ENCODE measurements at regions not wholly inside any gene's neighbourhood (a gene's known extent, or its start where the extent isn't known, plus 50 kb on each side); places are given as distances from the start of the nearest gene placed in this dataset.

GRCh38 chr12:30423330-30423729, 272.3 kb downstream of the IPO8 start:
- Histone ChIP-seq H2BK15ac (ENCODE audit: low read depth, poor library complexity, severe bottlenecking) (no peak overlapping the region), H3K4me1 (ENCODE audit: control insufficient read depth, insufficient read depth, low read depth, low read length) (peaks cover 3% of the 10 kb centered on the region)
- 94% methylated on average over 5 of the region's 5 CpGs for WGBS

GRCh38 chr12:30422844-30423243, 272.8 kb downstream of the IPO8 start:
- no peak overlapping the region for H2BK120ac ChIP-seq (ENCODE audit: low read depth, low read length)

More at GRCh38 chr12:30423330-30423729, 272.3 kb downstream of the IPO8 start:
- Histone ChIP-seq H3K27me3 (ENCODE audit: control insufficient read depth in 1 of 2, insufficient read depth in 1 of 2, low read length in 2 of 2) (no peaks in the 10 kb centered on the region), H3K4me3 (ENCODE audit: insufficient read depth in 1 of 2, low read depth in 1 of 2, low read length in 2 of 2) (no peak overlapping the region), H3K14ac (ENCODE audit: low read length in 2 of 2) (no peak overlapping the region), H2BK120ac (ENCODE audit: low read depth, low read length) (no peak overlapping the region), H3K18ac (ENCODE audit: low read depth in 1 of 2, low read length in 2 of 2) (no peak overlapping the region), H2BK5ac (ENCODE audit: low read depth, low read length, poor library complexity, severe bottlenecking) (no peak overlapping the region), H3K9me3 (ENCODE audit: control insufficient read depth, low read length) (peaks cover 18% of the 10 kb centered on the region), H2AK5ac (ENCODE audit: low read length, severe bottlenecking) (no peak overlapping the region), H2AFZ (ENCODE audit: low read depth, low read length) (no peak overlapping the region), H3K79me1 (replicated peaks; ENCODE audit: low read length, poor library complexity, severe bottlenecking) (no peaks in the 10 kb centered on the region), H3K27ac (ENCODE audit: low read length, poor library complexity, severe bottlenecking) (no peak overlapping the region), H3K36me3 (ENCODE audit: control insufficient read depth in 1 of 2, insufficient read depth in 2 of 2, low read depth in 1 of 2, low read length in 2 of 2) (no peaks in the 10 kb centered on the region), H2BK12ac (ENCODE audit: low read length in 2 of 2) (no peak overlapping the region), H3K4ac (ENCODE audit: low read depth in 1 of 2, low read length in 2 of 2) (no peak overlapping the region), H3K23ac (ENCODE audit: low read length in 2 of 2) (no peak overlapping the region), H4K8ac (ENCODE audit: low read length) (no peak overlapping the region), H4K91ac (ENCODE audit: low read length) (no peak overlapping the region), H3K9ac (ENCODE audit: low read length) (no peak overlapping the region), H3K4me2 (ENCODE audit: low read length, poor library complexity, severe bottlenecking) (no peak overlapping the region)
- no peak for DNase-seq

GRCh38 chr12:30420561-30420960, 275.1 kb downstream of the IPO8 start:
- Histone ChIP-seq H3K27me3 (ENCODE audit: control insufficient read depth in 1 of 2, insufficient read depth in 1 of 2, low read length in 2 of 2) (no peaks in the 10 kb centered on the region), H3K4me2 (ENCODE audit: low read length, poor library complexity, severe bottlenecking) (no peak overlapping the region), H2BK15ac (ENCODE audit: low read depth, poor library complexity, severe bottlenecking) (no peak overlapping the region), H4K91ac (ENCODE audit: low read length) (no peak overlapping the region), H2BK5ac (ENCODE audit: low read depth, low read length, poor library complexity, severe bottlenecking) (no peak overlapping the region), H3K27ac (ENCODE audit: low read length, poor library complexity, severe bottlenecking) (no peak overlapping the region), H3K23ac (ENCODE audit: low read length in 2 of 2) (no peak overlapping the region), H3K14ac (ENCODE audit: low read length in 2 of 2) (no peak overlapping the region), H2BK12ac (ENCODE audit: low read length in 2 of 2) (no peak overlapping the region), H4K8ac (ENCODE audit: low read length) (no peak overlapping the region), H3K36me3 (ENCODE audit: control insufficient read depth in 1 of 2, insufficient read depth in 2 of 2, low read depth in 1 of 2, low read length in 2 of 2) (no peaks in the 10 kb centered on the region), H2AK5ac (ENCODE audit: low read length, severe bottlenecking) (no peak overlapping the region), H3K9me3 (ENCODE audit: control insufficient read depth, low read length) (peaks cover 18% of the 10 kb centered on the region), H3K4me1 (ENCODE audit: control insufficient read depth, insufficient read depth, low read depth, low read length) (peaks cover 3% of the 10 kb centered on the region), H3K18ac (ENCODE audit: low read depth in 1 of 2, low read length in 2 of 2) (no peak overlapping the region), H3K9ac (ENCODE audit: low read length) (peak overlapping the region; percentile 42), H3K4ac (ENCODE audit: low read depth in 1 of 2, low read length in 2 of 2) (no peak overlapping the region), H3K4me3 (ENCODE audit: insufficient read depth in 1 of 2, low read depth in 1 of 2, low read length in 2 of 2) (no peak overlapping the region), H2BK120ac (ENCODE audit: low read depth, low read length) (no peak overlapping the region), H2AFZ (ENCODE audit: low read depth, low read length) (no peak overlapping the region), H3K79me1 (replicated peaks; ENCODE audit: low read length, poor library complexity, severe bottlenecking) (no peaks in the 10 kb centered on the region)
- DNase-seq = no peak
- 20% methylated on average over 1 of the region's 3 CpGs for WGBS

More at GRCh38 chr12:30422844-30423243, 272.8 kb downstream of the IPO8 start:
- H3K36me3 ChIP-seq (ENCODE audit: control insufficient read depth in 1 of 2, insufficient read depth in 2 of 2, low read depth in 1 of 2, low read length in 2 of 2) = no peaks in the 10 kb centered on the region
- H2AFZ ChIP-seq (ENCODE audit: low read depth, low read length) = no peak overlapping the region
- H4K8ac ChIP-seq (ENCODE audit: low read length) = no peak overlapping the region
- H3K4me3 ChIP-seq (ENCODE audit: insufficient read depth in 1 of 2, low read depth in 1 of 2, low read length in 2 of 2) = no peak overlapping the region
- H3K9me3 ChIP-seq (ENCODE audit: control insufficient read depth, low read length) = peaks cover 18% of the 10 kb centered on the region
- H2BK15ac ChIP-seq (ENCODE audit: low read depth, poor library complexity, severe bottlenecking) = no peak overlapping the region
- no peak overlapping the region for H2BK12ac ChIP-seq (ENCODE audit: low read length in 2 of 2)
- H4K91ac ChIP-seq (ENCODE audit: low read length) = no peak overlapping the region
- no peaks in the 10 kb centered on the region for H3K27me3 ChIP-seq (ENCODE audit: control insufficient read depth in 1 of 2, insufficient read depth in 1 of 2, low read length in 2 of 2)
- no peak overlapping the region for H3K9ac ChIP-seq (ENCODE audit: low read length)
- no peak overlapping the region for H2BK5ac ChIP-seq (ENCODE audit: low read depth, low read length, poor library complexity, severe bottlenecking)
- no peak overlapping the region for H2AK5ac ChIP-seq (ENCODE audit: low read length, severe bottlenecking)
- no peak overlapping the region for H3K23ac ChIP-seq (ENCODE audit: low read length in 2 of 2)
- peaks cover 3% of the 10 kb centered on the region for H3K4me1 ChIP-seq (ENCODE audit: control insufficient read depth, insufficient read depth, low read depth, low read length)
- no peak overlapping the region for H3K27ac ChIP-seq (ENCODE audit: low read length, poor library complexity, severe bottlenecking)
- no peaks in the 10 kb centered on the region for H3K79me1 ChIP-seq (replicated peaks; ENCODE audit: low read length, poor library complexity, severe bottlenecking)
- H3K18ac ChIP-seq (ENCODE audit: low read depth in 1 of 2, low read length in 2 of 2) = no peak overlapping the region
- WGBS = 45% methylated on average over 1 of the region's 1 CpG
- DNase-seq = no peak
- H3K4ac ChIP-seq (ENCODE audit: low read depth in 1 of 2, low read length in 2 of 2) = no peak overlapping the region
- no peak overlapping the region for H3K4me2 ChIP-seq (ENCODE audit: low read length, poor library complexity, severe bottlenecking)
- no peak overlapping the region for H3K14ac ChIP-seq (ENCODE audit: low read length in 2 of 2)

GRCh38 chr12:30417697-30418231, 277.9 kb downstream of the IPO8 start:
- H3K9ac ChIP-seq (ENCODE audit: low read length) = peak overlapping the region; percentile 77
- no peak overlapping the region for H2BK15ac ChIP-seq (ENCODE audit: low read depth, poor library complexity, severe bottlenecking)
- no peak overlapping the region for H2AFZ ChIP-seq (ENCODE audit: low read depth, low read length)
- H3K27ac ChIP-seq (ENCODE audit: low read length, poor library complexity, severe bottlenecking) = peak overlapping the region; percentile 59
- no peak overlapping the region for H2AK5ac ChIP-seq (ENCODE audit: low read length, severe bottlenecking)
- DNase-seq = peak; percentile 96
- H3K79me1 ChIP-seq (replicated peaks; ENCODE audit: low read length, poor library complexity, severe bottlenecking) = no peaks in the 10 kb centered on the region
- H4K91ac ChIP-seq (ENCODE audit: low read length) = no peak overlapping the region
- no peak overlapping the region for H4K8ac ChIP-seq (ENCODE audit: low read length)
- no peaks in the 10 kb centered on the region for H3K27me3 ChIP-seq (ENCODE audit: control insufficient read depth in 1 of 2, insufficient read depth in 1 of 2, low read length in 2 of 2)
- no peak overlapping the region for H2BK5ac ChIP-seq (ENCODE audit: low read depth, low read length, poor library complexity, severe bottlenecking)
- peak overlapping the region in 1 of 2 experiments; percentile 55 for H3K4me3 ChIP-seq (ENCODE audit: insufficient read depth in 1 of 2, low read depth in 1 of 2, low read length in 2 of 2)
- no peak overlapping the region for H3K4ac ChIP-seq (ENCODE audit: low read depth in 1 of 2, low read length in 2 of 2)
- no peak overlapping the region for H3K18ac ChIP-seq (ENCODE audit: low read depth in 1 of 2, low read length in 2 of 2)
- no peak overlapping the region for H2BK120ac ChIP-seq (ENCODE audit: low read depth, low read length)
- H2BK12ac ChIP-seq (ENCODE audit: low read length in 2 of 2) = no peak overlapping the region
- WGBS = 0% methylated on average over 3 of the region's 5 CpGs
- peaks cover 5% of the 10 kb centered on the region for H3K4me1 ChIP-seq (ENCODE audit: control insufficient read depth, insufficient read depth, low read depth, low read length)
- H3K14ac ChIP-seq (ENCODE audit: low read length in 2 of 2) = no peak overlapping the region
- no peak overlapping the region for H3K23ac ChIP-seq (ENCODE audit: low read length in 2 of 2)
- H3K36me3 ChIP-seq (ENCODE audit: control insufficient read depth in 1 of 2, insufficient read depth in 2 of 2, low read depth in 1 of 2, low read length in 2 of 2) = no peaks in the 10 kb centered on the region
- H3K4me2 ChIP-seq (ENCODE audit: low read length, poor library complexity, severe bottlenecking) = no peak overlapping the region
- H3K9me3 ChIP-seq (ENCODE audit: control insufficient read depth, low read length) = no peaks in the 10 kb centered on the region

All from mesenchymal stem cell (in vitro differentiated cells and primary cell).